ENCODE measurements at regions not wholly inside any gene's neighbourhood (a gene's known extent, or its start where the extent isn't known, plus 50 kb on each side); places are given as distances from the start of the nearest gene placed in this dataset.

- TF ChIP-seq CTCF (conservative IDR thresholded peaks at IDR 0.05; ENCODE audit: low read depth, low read length) (no peak), EZH2 (IDR thresholded peaks at IDR 0.05; ENCODE audit: low read length, unreplicated experiment) (no peak)
Observed at GRCh38 chr1:213340593-213340992, 289.6 kb downstream of the RPS6KC1 start.

Measured in PC-3 (cell line).